ENCODE measurements at regions not wholly inside any gene's neighbourhood (a gene's known extent, or its start where the extent isn't known, plus 50 kb on each side); places are given as distances from the start of the nearest gene placed in this dataset.

DNA sequence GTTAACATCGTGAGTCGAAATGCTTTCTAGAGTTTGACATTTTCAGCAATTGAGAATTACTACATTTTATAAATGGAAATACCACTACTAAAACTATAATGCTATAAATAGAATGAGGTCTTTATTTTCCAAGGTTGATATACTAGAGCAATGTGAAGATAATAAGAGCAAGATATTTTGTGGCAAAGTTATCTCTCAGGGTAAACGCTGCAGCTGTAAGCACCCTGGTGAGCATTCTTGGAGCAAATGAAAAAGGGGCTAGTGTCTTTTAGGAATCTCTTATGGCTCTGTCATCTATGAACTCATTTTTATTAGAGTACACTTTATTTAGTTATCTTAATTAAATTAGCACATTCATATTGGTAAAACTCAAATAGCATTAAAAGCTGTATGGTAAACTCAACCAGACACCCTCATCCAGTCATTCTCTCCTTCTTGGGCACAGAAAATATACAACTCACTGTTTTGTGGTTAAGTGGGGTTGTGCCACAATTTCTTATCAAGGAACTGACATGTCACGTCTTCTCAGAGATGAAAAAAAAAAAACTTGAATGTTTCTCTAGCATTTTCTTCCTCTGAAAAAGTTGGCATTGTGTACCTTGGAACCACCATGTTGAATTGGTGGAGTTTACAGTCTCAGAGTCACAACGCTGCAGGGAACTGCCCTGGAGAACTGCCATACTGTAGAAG, 289.5 kb upstream of the PFKP start:
- no peak overlapping the region for H4K91ac ChIP-seq (ENCODE audit: insufficient read depth, low read depth, low read length)
- H3K14ac ChIP-seq (replicated peaks; ENCODE audit: low read depth, low read length), result no peak overlapping the region
- dilution Hi-C loops (cut with HindIII; ENCODE audit: low sequenced_read_pairs, unreplicated experiment), result no loop called here
- ATAC-seq (ENCODE audit: low read depth), result no peak
- POLR2A ChIA-PET (ENCODE audit: unreplicated experiment), result no interaction called here
- no peak overlapping the region for H2BK120ac ChIP-seq (ENCODE audit: low read depth, low read length)
- no peak for DNase-seq
- CTCF ChIA-PET, result no interaction called here
- in situ Hi-C loops (cut with MboI; ENCODE audit: low sequenced_read_pairs), result no loop called here
- H2AK5ac ChIP-seq (ENCODE audit: low read depth, low read length), result no peak overlapping the region
- H3K27ac ChIP-seq (ENCODE audit: insufficient read depth, low read length), result no peak overlapping the region
- H2BK5ac ChIP-seq (ENCODE audit: low read depth, low read length, poor library complexity, severe bottlenecking), result no peak overlapping the region
- no peak overlapping the region for H2AFZ ChIP-seq (replicated peaks; ENCODE audit: low read length, poor library complexity)
- H3K9me1 ChIP-seq (ENCODE audit: insufficient read depth, low read length), result no peaks in the 10 kb centered on the region
- H2AK9ac ChIP-seq (replicated peaks; ENCODE audit: low read depth, low read length, poor library complexity), result no peak overlapping the region
- no peak overlapping the region for H3K9ac ChIP-seq (ENCODE audit: low read depth, low read length)
- intact Hi-C loops (cut with micrococcal nuclease), result no loop called here
- no peak overlapping the region for H2BK20ac ChIP-seq (ENCODE audit: low read depth, low read length)
- H4K8ac ChIP-seq (ENCODE audit: low read depth in 2 of 2, low read length in 2 of 2), result no peak overlapping the region
- peaks cover 24% of the 10 kb centered on the region for H3K9me3 ChIP-seq (ENCODE audit: control insufficient read depth, insufficient read depth, low read length)
- H3K4me1 ChIP-seq (ENCODE audit: control insufficient read depth, insufficient read depth, low read length), result no peaks in the 10 kb centered on the region
- H3K4me3 ChIP-seq (ENCODE audit: insufficient read depth, low read depth, low read length), result no peak overlapping the region
- no CpG with 5 or more reads among the region's 5 CpGs for WGBS, 2 experiments (ENCODE audit: extremely low coverage in 2 of 2, insufficient read length in 1 of 2)
- H2BK15ac ChIP-seq (ENCODE audit: low read depth, low read length), result no peak overlapping the region
- H3K23ac ChIP-seq (ENCODE audit: low read depth, low read length), result no peak overlapping the region
- H4K20me1 ChIP-seq (ENCODE audit: insufficient read depth, low read length), result no peaks in the 10 kb centered on the region
- H3K79me1 ChIP-seq (ENCODE audit: low read depth in 1 of 2, low read length in 2 of 2), result no peaks in the 10 kb centered on the region
- no peak overlapping the region for H3K56ac ChIP-seq (ENCODE audit: extremely low read depth, insufficient read depth, low read length)
- no peak overlapping the region for H3K18ac ChIP-seq (ENCODE audit: low read depth, low read length)
- H3K36me3 ChIP-seq (ENCODE audit: control insufficient read depth, insufficient read depth, low read length), result no peaks in the 10 kb centered on the region
- H3K27me3 ChIP-seq (ENCODE audit: control insufficient read depth, insufficient read depth, low read length), result no peaks in the 10 kb centered on the region
- H3K4me2 ChIP-seq (ENCODE audit: low read depth, low read length), result no peak overlapping the region
- BruUV-seq (replicated peaks), result no TSS peak
- TF ChIP-seq RCOR1 (IDR thresholded peaks at IDR 0.05; ENCODE audit: insufficient replicate concordance, low read length) (no peak), BHLHE40 (IDR thresholded peaks at IDR 0.05; ENCODE audit: low read depth, low read length) (no peak), MAFK (IDR thresholded peaks at IDR 0.05; ENCODE audit: low read depth, low read length) (no peak), POLR2A (IDR thresholded peaks at IDR 0.05; ENCODE audit: low read depth, low read length) (no peak), CHD1 (IDR thresholded peaks at IDR 0.05; ENCODE audit: low read depth, low read length) (no peak), SMC3 (IDR thresholded peaks at IDR 0.05; ENCODE audit: low read depth, low read length) (no peak), NFE2L2 (IDR thresholded peaks at IDR 0.05; ENCODE audit: low read depth, low read length) (no peak)
- TF ChIP-seq, protein P1, sequence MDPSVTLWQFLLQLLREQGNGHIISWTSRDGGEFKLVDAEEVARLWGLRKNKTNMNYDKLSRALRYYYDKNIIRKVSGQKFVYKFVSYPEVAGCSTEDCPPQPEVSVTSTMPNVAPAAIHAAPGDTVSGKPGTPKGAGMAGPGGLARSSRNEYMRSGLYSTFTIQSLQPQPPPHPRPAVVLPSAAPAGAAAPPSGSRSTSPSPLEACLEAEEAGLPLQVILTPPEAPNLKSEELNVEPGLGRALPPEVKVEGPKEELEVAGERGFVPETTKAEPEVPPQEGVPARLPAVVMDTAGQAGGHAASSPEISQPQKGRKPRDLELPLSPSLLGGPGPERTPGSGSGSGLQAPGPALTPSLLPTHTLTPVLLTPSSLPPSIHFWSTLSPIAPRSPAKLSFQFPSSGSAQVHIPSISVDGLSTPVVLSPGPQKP (IDR thresholded peaks at IDR 0.05; ENCODE audit: borderline replicate concordance, low read depth, low read length), result no peak
- TF ChIP-seq, protein P2, sequence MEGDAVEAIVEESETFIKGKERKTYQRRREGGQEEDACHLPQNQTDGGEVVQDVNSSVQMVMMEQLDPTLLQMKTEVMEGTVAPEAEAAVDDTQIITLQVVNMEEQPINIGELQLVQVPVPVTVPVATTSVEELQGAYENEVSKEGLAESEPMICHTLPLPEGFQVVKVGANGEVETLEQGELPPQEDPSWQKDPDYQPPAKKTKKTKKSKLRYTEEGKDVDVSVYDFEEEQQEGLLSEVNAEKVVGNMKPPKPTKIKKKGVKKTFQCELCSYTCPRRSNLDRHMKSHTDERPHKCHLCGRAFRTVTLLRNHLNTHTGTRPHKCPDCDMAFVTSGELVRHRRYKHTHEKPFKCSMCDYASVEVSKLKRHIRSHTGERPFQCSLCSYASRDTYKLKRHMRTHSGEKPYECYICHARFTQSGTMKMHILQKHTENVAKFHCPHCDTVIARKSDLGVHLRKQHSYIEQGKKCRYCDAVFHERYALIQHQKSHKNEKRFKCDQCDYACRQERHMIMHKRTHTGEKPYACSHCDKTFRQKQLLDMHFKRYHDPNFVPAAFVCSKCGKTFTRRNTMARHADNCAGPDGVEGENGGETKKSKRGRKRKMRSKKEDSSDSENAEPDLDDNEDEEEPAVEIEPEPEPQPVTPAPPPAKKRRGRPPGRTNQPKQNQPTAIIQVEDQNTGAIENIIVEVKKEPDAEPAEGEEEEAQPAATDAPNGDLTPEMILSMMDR (conservative IDR thresholded peaks at IDR 0.05; ENCODE audit: low read depth, low read length), result no peak
- H4K5ac ChIP-seq (ENCODE audit: low read depth, low read length), result no peak overlapping the region
- no peak overlapping the region for H3K4ac ChIP-seq (ENCODE audit: low read depth, low read length)
